ENCODE measurements at regions not wholly inside any gene's neighbourhood (a gene's known extent, or its start where the extent isn't known, plus 50 kb on each side); places are given as distances from the start of the nearest gene placed in this dataset.

DNA sequence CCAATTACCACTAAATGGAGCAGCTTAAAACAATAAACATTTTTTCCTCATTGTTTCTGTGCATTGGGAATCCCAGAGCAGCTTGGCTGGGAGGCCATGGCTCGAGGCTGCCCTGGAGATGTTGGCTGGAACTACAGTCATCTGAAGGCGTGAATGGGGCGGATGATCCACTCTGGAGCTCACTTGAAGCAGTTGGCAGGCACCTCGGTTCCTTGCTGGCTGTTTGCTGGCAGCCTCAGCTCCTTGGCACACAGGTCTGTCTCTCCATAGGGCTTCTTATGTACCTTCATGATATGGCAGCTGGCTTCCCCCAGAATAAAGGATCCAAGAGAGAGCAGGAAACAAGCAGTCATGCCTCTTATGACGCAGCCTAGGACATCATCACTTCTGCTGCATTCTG is 227.0 kb upstream of the COPS8 start:
- DNase-seq: no peak

DNA sequence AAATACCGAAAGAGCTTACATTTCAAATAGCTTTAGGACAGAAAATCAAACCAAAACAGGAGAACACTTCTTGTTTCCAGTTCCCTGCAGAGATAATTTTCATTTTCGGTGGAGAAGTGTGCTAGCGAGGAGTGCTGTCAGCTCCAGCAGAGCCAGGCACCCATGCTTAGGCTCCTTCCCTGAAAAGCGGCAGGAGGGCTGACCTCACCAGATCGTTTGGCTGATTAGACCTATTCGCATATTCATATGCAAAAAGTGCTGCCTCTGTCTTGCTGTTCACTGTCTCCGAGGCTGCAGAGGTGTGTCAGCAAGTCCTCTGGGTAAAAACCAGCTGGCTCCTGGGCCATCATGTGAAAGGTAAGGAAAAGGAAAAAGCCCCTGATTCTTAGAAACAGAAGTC is 225.8 kb upstream of the COPS8 start:
- no peak for DNase-seq

- DNase-seq: no peak
Measured at GRCh38 chr2:236861196-236861875, 224.4 kb upstream of the COPS8 start.

GRCh38 chr2:236861944-236862343 is 223.7 kb upstream of the COPS8 start:
- no peak for DNase-seq

DNA sequence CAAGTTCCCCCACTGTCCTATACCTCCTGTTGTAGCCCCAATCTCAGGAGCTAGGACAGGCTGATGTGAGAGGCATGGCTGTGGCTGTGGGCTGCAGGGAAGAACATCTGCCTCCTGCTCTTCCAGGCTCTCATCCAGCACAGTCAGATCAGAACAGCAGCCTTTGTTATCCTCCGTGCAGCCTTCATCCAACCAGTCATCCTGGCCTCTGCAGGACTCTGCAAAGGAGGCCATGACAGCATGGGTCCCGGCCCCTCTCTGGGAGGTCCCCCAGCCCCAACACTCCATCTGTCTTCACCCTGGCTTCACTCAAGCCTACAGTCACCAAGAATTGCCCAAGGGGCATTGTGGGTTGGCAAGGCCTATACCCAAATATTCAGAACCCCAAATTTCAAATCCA is 223.2 kb upstream of the COPS8 start:
- DNase-seq: no peak

- no peak for DNase-seq
Measured at GRCh38 chr2:236862961-236863728, 222.5 kb upstream of the COPS8 start.

GRCh38 chr2:236863729-236864126 is 222.0 kb upstream of the COPS8 start:
- DNase-seq: no peak

DNA sequence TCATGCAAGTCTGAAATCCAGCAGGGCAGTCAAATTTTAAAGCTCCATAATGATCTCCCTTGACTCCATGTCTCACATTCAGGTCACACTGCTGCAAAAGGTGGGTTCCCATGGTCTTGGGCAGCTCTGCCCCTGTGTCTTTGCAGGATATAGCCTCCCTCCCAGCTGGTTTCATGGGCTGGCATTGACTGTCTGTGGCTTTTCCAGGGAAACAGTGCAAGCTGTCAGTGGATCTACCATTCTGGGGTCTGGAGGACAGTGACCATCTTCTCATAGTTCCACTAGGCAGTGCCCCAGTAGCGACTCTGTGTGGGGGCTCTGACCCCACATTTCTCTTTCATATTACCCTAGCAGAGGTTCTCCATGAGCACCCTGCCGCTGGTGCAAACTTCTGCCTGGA is 220.6 kb upstream of the COPS8 start:
- no peak for DNase-seq

GRCh38 chr2:236866542-236867340 is 218.9 kb upstream of the COPS8 start:
- no peak for DNase-seq

- DNase-seq: no peak
Measured at GRCh38 chr2:236867441-236868260, 218.0 kb upstream of the COPS8 start.

DNA sequence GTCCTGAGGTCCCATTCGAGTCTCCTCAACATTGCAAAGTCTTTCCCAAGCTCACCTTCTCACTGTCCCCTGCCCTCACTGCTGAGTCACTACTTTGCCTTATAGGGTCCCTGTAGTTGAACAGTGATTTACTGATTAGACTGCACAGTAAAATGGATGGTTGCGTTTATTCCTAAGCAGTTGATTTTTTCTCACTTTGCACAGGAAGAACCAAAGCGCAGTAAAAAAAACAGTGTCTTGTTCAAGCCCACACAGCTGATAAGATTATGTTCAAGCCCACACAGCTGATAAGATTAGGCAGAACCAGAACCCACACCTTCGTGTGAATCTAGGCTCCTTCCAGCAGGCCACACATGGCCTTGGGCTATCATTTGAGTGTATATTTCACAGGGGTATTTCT is 215.3 kb upstream of the COPS8 start:
- no peak for DNase-seq

GRCh38 chr2:236871500-236872001 is 214.1 kb upstream of the COPS8 start:
- DNase-seq: no peak

DNA sequence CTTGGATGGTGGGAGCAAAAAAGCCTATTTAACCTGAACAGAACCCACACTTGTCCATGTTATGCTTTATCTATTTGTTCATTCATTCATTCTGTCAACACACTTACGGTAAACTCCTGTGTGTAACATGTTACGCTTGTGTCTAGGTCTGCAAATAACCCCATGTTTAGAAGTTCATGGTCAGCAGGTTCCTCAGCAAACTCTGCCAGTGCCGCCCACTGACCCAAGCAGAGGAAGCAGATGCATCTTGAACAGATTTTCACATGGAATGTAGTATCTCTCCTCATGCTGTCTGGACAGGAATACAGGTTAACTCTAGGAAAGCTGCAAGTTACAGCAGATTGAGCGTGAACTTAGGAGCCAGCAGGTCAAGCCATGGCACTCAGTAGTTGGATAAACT is 213.7 kb upstream of the COPS8 start:
- DNase-seq: no peak

GRCh38 chr2:236872981-236873380 is 212.7 kb upstream of the COPS8 start:
- DNase-seq: no peak

- DNase-seq: no peak
Measured at GRCh38 chr2:236873636-236874035, 212.1 kb upstream of the COPS8 start.

GRCh38 chr2:236874866-236875481 is 210.7 kb upstream of the COPS8 start:
- no peak for DNase-seq

DNA sequence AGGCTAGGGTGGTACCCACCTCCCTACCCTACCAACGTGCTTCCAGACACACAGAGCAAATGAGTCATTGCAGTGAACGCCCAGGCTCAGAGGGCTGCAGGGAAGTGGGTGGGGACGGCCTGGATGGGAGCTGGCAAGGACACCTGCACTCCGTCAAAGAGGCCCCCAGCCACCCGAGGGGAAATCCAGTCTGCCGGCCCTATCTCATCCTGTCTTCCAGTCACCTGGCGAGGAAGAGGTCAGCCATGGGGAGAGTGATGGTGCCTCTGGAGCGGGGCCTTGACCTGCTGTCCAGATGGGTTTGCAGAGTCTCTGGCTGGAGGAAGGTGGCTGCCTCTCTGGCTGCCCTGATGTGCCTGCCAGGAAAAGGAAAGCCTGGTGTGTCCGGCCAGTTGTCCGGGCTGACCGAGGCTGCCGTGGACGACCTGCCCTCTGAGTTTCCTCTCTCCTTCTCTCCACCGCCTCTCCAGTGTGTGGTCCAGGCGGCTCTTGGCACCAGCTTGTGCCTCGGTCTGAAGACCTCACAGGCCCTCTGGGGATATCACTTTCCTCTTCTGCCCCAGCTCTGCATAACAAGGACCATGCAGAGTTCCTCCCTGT is 209.7 kb upstream of the COPS8 start:
- no peak for DNase-seq

GRCh38 chr2:236876642-236877041 is 209.0 kb upstream of the COPS8 start:
- no peak for DNase-seq

DNA sequence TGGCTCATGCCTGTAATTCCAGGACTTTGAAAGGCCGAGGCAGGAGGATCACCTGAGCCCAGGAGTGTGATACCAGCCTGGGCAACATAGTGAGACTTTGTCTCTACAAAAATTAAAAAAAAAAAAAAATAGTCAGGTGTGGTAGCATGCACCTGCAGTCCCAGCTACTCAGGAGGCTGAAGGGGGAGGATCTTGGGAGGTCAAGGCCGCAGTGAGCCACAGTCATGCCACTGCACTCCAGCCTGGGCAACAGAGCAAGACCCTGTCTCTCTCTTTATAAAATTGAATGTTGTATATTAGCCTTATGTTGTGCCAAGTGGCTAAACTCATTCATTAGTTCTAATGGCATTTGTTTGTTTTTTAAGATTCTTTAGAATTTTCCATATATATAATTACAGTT is 207.7 kb upstream of the COPS8 start:
- no peak for DNase-seq

DNA sequence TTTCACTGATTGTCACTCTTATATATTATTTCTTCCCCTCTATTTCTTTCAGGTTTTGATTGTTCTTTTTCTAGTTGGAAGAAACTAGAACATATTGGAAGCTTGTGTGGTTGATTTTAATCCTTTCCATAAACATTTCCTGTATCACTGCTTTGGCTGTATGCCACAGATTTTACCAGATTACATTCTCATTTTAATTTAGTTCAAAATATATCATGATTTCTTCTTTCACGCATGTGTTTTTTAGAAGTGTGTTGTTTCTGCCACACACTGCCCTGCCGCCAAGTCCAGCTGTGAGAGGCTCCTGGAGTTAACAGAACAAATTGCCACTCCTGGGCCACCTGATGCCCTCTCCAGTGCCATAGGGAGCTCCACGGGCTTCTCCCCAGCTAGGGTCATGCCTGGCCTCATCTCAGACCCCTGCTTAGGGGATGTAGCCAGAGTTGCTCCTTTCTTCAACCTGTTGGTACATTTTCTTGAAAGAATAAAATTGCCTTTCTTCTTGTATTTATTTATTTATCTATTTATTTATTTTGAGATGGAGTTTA is 206.2 kb upstream of the COPS8 start:
- no peak for DNase-seq

- DNase-seq: no peak
Measured at GRCh38 chr2:236882074-236882473, 203.6 kb upstream of the COPS8 start.

GRCh38 chr2:236882930-236883329 is 202.8 kb upstream of the COPS8 start:
- DNase-seq: no peak
